ENCODE measurements at regions not wholly inside any gene's neighbourhood (a gene's known extent, or its start where the extent isn't known, plus 50 kb on each side); places are given as distances from the start of the nearest gene placed in this dataset.
"Not testable (repeated sequence)": the region's sequence is repeated elsewhere in the genome, so short reads cannot be mapped to it uniquely, and the experiment has no call there.

DNA sequence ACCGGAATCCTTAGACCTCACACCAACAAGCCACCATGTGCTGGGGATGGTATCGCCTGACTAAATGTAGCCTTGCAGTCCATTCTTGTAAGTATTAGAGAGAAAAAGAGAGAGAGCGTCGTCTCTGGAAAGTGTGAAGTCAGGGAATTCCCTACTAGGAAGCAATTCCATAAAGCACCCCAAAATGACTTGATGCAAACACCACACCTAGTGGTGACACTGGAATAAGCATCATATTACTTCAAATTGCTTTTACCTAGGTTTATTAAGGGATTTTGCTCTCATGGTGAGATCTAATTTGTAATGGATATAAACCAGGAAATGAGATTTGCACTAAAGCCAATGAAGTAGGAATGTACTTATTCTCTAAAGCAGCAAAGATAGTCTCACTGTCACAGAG lies 111.4 kb upstream of the METTL9 start:
- not testable (repeated sequence) for H3K9me3 Mint-ChIP-seq; H3K27me3 Mint-ChIP-seq (ENCODE audit: low read depth); H3K27ac Mint-ChIP-seq; H3K4me3 Mint-ChIP-seq; H3K36me3 Mint-ChIP-seq (ENCODE audit: low read depth); H3K4me1 Mint-ChIP-seq

DNA sequence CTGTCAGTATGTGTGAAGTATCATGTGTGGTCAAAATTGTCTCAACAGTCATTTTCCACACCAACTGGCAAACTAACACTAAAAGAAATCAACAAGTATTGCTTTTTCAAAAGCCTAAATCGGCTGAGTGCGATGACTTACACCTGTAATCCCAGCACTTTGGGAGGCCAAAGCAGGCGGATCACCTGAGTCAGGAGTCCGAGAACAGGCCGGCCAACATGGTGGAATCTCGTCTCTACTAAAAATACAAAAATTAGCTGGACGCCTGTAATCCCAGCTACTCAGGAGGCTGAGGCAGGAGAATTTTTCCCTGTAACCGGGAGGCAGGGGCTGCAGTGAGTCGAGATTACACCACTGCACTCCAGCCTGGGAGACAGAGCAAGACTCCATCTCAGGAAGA lies 100.3 kb upstream of the METTL9 start:
- not testable (repeated sequence) for H3K9me3 Mint-ChIP-seq; H3K4me3 Mint-ChIP-seq; H3K27me3 Mint-ChIP-seq (ENCODE audit: low read depth); H3K4me1 Mint-ChIP-seq; H3K27ac Mint-ChIP-seq; H3K36me3 Mint-ChIP-seq (ENCODE audit: low read depth)

DNA sequence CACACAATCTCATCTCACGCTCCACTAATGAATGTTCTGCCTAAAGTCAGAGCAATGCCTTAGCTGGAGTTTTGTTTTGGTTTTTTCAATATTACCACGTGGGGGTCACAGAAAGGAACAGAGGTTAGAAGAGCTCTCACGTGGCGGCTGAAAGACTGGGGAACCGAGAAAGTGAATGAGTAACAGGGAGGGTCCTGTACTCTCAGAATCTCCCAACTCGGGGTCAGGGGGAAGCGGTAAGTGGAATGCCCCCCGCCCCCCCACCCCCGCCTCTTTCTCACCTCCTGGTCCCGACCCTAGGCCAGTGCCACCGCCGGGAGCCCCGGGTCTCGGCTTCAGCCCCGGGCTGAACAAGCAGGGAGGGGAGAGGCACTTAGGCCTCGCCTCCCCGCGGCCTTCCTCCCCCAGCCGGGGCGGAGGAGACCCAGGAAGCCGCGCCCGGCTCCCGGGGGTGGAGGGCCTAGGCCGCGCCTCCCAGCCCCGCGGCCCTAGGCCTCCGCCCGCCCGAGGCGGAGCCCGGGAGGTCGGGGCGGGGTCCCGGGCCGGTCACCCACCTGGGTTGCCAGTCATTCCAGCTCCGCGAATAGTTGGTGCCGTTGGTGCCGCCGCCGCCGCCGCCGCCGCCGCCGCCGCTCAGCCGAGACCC lies 98.0 kb upstream of the METTL9 start:
- peak overlapping the region; percentile 86 to 94 (median 94) for H3K4me3 Mint-ChIP-seq
- not testable (repeated sequence) for H3K27me3 Mint-ChIP-seq (ENCODE audit: low read depth); H3K36me3 Mint-ChIP-seq (ENCODE audit: low read depth); H3K4me1 Mint-ChIP-seq; H3K9me3 Mint-ChIP-seq
- peak overlapping the region in 2 of 3 experiments; percentile 89 to 92 for H3K27ac Mint-ChIP-seq

DNA sequence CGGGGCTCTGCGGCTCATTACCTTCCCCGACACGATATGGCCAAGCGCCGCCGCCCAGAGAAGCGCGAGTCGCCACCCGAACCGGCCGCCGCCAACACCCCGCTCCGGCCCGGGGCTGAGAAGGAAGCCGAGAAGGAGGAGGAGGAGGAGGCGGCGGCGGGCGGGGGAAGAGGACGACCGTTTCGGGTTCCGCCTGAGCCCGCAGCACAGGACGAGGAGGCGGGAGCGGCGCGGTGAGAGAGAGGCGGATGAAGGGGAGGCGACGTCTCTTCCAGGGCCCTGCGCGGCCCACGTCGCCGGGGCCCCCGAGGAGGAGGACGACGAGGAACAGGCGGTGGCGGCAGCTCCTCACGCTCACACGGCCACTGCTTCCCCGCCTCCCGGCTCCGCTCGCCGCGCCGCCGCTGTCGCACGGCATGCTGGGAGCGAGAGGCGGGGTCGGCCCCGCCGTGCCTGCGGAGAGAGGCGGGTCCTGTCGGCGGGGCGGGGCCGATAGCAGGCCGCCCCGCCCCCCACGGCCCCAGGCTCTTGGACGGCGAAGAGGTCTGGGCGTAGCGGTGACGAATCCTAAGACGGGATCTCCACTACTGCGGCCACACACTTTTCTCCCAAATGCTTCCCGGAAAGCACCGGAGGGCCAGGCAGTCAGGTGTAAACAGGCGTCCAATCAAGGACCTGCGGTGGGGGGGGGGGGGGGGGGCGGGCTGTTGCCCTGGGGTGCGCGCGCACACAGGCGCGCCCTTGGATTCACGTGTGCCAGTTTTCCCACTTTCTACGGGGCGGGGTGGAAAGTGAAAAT lies 97.3 kb upstream of the METTL9 start:
- TF ChIP-seq, protein P1, sequence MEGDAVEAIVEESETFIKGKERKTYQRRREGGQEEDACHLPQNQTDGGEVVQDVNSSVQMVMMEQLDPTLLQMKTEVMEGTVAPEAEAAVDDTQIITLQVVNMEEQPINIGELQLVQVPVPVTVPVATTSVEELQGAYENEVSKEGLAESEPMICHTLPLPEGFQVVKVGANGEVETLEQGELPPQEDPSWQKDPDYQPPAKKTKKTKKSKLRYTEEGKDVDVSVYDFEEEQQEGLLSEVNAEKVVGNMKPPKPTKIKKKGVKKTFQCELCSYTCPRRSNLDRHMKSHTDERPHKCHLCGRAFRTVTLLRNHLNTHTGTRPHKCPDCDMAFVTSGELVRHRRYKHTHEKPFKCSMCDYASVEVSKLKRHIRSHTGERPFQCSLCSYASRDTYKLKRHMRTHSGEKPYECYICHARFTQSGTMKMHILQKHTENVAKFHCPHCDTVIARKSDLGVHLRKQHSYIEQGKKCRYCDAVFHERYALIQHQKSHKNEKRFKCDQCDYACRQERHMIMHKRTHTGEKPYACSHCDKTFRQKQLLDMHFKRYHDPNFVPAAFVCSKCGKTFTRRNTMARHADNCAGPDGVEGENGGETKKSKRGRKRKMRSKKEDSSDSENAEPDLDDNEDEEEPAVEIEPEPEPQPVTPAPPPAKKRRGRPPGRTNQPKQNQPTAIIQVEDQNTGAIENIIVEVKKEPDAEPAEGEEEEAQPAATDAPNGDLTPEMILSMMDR (IDR thresholded peaks at IDR 0.05; ENCODE audit: unreplicated experiment in 3 of 3): no peak
- Mint-ChIP-seq H3K27me3 (ENCODE audit: low read depth) (no peaks in the 10 kb centered on the region), H3K4me3 (peak overlapping the region; percentile 85 to 89 (median 86)), H3K27ac (peak overlapping the region; percentile 62 to 92 (median 91)), H3K4me1 (peaks cover 9% of the 10 kb centered on the region), H3K36me3 (ENCODE audit: low read depth) (no peaks in the 10 kb centered on the region), H3K9me3 (no peaks in the 10 kb centered on the region)

DNA sequence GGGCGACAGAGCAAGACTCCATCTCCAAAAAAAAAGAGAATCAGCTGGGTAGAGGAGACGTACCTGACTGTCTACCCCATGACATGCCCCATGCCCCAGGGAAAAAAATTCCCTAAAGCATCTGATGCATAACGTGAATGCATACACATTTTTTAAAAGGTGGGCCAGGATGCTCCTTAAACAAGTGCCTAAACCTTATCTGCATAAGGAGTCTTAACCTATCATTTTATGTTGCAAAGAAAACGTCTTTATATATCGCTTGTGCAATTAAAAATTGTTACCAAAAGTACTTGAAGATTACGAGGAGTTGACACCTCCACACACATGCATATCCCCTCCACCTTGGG lies 95.8 kb upstream of the METTL9 start:
- H3K36me3 Mint-ChIP-seq (ENCODE audit: low read depth): not testable (repeated sequence)

DNA sequence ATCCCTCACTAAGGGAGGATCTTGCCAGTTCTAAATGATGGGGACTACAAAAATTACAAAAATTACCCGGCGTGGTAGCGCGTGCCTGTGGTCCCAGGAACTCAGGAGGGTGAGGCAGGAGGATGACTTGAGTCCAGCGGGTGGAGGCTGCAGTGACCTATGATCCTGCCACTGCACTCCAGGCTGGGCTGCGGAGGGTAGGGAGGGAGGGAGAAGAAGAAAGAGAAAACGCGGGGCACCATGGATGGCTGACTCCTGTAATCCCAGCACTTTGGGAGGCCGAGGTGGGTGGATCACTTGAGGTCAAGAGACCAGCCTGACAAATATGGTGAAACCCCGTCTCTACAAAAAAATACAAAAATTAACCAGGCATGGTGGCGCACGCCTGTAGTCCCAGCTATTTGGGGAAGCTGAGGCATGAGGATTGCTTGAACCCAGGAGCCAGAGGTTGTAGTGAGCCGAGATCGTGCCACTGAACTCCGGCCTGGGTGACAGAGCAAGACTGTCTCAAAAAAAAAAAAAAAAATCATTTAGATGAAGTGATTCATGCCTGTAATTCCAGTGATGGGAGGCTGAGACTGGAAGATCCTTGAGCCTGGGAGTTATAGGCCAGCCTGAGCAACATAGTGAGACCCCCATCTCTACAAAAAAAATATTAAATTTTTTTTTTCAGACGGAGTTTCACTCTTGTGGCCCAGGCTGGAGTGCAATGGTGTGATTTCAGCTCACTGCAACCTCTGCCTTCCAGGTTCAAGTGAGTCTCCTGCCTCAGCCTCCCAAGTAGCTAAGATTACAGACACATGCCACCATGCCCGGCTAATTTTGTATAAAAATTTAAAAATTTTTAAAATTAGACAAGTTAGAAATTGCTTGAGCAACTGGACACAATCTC lies 95.2 kb upstream of the METTL9 start:
- peak overlapping the region; percentile 76 to 85 (median 81) for H3K4me3 Mint-ChIP-seq
- H3K27ac Mint-ChIP-seq: peak overlapping the region; percentile 64 to 89 (median 72)
- peaks cover 30% of the 10 kb centered on the region for H3K4me1 Mint-ChIP-seq
- not testable (repeated sequence) for H3K27me3 Mint-ChIP-seq (ENCODE audit: low read depth); H3K36me3 Mint-ChIP-seq (ENCODE audit: low read depth); H3K9me3 Mint-ChIP-seq

More for the DNA sequence above, 95.8 kb upstream of the METTL9 start:
- Mint-ChIP-seq H3K4me3 (peak overlapping the region; percentile 76 to 85 (median 81)), H3K4me1 (peaks cover 23% of the 10 kb centered on the region), H3K27ac (peak overlapping the region; percentile 64 to 89 (median 72))
- not testable (repeated sequence) for H3K27me3 Mint-ChIP-seq (ENCODE audit: low read depth); H3K9me3 Mint-ChIP-seq

DNA sequence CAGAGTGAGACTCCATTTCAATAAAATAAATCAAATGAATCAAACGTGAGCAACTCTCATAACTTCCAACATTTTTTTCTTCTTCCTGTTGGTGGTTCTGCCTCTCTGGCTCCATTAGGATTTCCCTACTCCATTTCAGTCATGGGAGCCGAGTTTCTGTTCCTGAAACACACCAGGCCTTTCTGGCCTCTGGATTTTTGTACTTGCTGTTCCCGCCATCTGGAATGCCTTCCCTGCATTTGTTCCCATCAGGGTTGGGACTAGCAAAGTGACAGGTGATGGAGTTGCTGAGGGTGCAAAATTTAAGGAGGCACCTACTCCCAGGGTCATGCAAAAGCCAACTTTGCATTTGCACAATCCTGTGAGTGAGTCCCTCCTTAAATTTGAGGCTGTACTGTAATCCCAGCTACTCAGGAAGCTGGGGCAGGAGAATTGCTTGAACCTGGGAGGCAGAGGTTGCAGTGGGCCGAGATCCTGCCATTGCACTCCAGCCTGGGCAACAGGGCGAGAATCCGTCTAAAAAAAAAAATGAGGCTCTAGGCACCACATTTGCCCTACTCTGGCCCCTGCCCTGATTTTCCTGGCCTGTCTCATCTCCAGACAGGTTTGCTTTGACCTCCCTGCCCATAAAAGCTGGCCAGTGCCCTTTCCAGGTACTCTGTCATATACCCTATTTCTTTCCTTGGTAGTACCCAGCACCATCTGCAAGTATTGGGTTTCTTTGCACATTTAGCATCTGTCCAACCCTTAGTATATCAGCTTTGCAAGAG lies 93.4 kb upstream of the METTL9 start:
- H3K27me3 Mint-ChIP-seq (ENCODE audit: low read depth); H3K36me3 Mint-ChIP-seq (ENCODE audit: low read depth); H3K9me3 Mint-ChIP-seq: not testable (repeated sequence)
- H3K4me3 Mint-ChIP-seq: peak overlapping the region in 2 of 3 experiments; percentile 34 to 62
- H3K4me1 Mint-ChIP-seq: peaks cover 47% of the 10 kb centered on the region
- H3K27ac Mint-ChIP-seq: peak overlapping the region; percentile 25 to 59 (median 41)

DNA sequence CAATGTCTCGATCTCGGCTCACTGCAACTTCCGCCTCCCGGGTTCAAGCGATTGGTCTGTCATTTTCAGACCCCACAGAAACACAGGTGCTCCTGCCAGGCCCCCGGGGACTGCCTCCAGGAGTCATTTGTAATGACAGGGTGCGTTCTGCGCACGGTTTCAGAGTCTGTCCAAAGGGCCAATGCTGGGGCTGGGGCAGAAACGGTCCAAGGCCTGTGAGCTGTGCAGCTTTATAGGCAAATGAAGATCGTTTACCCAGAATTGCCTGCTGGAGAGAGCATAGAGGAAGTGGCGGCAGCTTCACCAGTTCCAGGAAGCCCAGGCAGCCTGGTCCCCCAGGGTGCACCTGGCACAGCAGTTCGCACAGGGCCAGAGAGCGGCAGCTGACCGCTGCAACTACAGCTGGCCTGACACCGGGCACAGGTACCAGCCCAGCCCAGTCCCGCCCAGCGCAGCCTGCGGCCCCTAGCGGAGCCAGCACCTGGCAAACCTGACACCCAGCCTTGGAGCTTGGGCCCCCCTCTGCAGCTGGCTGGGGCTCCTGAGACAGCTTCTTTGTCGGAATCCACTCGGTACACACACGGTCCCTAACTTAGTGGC lies 92.4 kb upstream of the METTL9 start:
- not testable (repeated sequence) for H3K27me3 Mint-ChIP-seq (ENCODE audit: low read depth); H3K36me3 Mint-ChIP-seq (ENCODE audit: low read depth); H3K4me3 Mint-ChIP-seq; H3K9me3 Mint-ChIP-seq
- Mint-ChIP-seq H3K4me1 (peaks cover 57% of the 10 kb centered on the region), H3K27ac (peak overlapping the region in 2 of 3 experiments; percentile 25 to 30)

DNA sequence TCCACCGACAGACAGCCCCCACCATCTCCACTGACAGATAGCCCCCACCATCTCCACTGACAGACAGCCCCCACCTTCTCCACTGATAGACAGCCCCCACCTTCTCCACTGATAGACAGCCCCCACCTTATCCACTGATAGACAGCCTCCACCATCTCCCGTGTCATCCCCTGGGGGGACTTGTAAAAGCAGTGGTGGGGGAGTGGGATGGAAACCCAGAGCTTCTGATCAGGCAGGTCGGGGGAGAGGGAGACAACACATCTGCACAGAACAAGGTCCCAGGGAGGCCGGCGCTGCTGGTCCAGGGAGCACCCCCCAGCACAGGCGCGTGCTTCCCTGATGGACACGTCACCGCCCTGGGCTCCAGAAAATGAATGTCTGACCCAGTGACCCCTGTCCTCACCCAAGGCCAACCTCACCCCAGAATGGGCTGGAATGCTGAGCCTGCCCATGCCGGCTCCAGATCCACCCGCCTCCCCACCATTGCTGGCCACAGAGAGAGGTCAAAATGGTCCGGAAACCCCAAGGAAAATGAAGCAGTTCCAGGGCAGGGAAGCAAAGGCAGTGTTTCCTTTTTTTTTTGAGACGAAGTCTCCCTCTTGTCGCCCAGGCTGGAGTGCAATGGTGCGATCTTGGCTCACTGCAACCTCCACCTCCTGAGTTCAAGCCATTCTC lies 91.6 kb upstream of the METTL9 start:
- Mint-ChIP-seq H3K27ac (peak overlapping the region; percentile 7 to 74 (median 30)), H3K4me3 (peak overlapping the region in 1 of 3 experiments; percentile 30), H3K4me1 (peaks cover 63% of the 10 kb centered on the region)
- H3K36me3 Mint-ChIP-seq (ENCODE audit: low read depth); H3K9me3 Mint-ChIP-seq; H3K27me3 Mint-ChIP-seq (ENCODE audit: low read depth): not testable (repeated sequence)

DNA sequence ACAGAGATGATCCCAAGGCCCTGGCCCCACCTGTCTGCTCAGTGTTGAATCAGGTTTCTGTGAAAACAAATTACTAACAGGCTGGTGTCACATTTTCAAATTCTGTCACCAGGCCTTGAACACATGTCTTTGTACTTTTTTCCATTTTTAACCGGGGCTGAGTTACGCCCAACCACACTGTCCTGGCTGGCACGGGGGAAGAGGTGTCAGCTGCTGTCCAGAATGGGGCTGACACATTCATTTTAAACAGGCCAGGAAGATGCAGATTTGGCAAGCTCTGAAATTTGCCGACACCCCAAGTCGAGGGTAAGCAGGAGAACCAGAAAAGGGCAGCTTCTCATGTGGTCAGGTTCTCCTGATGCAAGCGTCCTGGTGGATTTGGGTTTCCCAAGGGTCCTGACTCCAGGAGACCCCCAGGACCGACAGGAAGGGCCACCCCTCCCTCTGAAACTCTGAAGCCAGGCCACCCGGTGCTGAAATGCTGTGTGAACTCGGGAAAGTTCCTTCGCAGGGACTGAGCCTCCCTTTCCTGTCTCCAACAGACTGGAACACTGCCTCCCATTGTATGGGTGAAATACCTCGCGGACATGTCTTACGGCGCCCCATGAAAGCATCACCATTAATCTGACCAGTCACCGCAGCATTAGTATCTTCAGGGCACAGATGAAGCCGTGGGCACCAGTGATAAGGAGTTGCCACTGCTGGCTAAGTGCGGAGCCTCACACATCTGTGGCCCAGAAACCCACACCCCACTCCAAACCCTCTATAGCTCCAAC lies 90.5 kb upstream of the METTL9 start:
- Mint-ChIP-seq H3K27ac (peak overlapping the region; percentile 21 to 74 (median 67)), H3K4me3 (peak overlapping the region in 2 of 3 experiments; percentile 0 to 60), H3K4me1 (peaks cover 71% of the 10 kb centered on the region)
- H3K36me3 Mint-ChIP-seq (ENCODE audit: low read depth); H3K27me3 Mint-ChIP-seq (ENCODE audit: low read depth); H3K9me3 Mint-ChIP-seq: not testable (repeated sequence)

DNA sequence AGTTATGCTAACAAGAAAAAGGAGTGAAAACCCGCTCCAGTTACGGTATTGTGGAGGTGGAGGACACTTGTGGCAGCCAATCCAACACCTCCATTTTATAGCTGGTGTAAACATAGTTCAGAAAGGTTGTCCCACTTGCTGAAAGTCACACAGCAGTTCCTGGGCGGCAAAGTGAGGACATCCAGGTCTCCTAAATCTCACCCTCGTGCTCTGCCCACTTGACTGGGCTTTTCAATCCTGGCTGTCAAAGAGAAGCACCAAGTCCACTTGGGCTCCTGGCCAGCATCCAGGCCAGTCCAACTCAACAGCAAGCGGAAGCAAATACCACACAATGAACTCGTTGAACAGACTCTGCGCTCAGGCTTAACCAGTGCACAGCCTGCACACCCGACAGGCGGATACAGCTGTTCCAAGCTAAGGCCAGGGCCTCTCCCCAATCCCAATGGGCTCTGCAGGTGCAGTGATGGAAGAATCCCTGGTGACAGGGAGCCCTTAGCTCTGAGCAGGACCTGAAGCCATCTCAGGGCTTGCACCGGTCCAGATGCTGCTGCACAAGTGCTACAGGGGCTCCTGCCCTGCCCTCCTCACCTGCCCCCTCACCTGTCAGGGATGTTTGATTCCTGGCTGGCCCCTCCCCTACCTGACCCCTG lies 89.8 kb upstream of the METTL9 start:
- H3K27me3 Mint-ChIP-seq (ENCODE audit: low read depth); H3K9me3 Mint-ChIP-seq; H3K36me3 Mint-ChIP-seq (ENCODE audit: low read depth): not testable (repeated sequence)
- H3K4me1 Mint-ChIP-seq: peaks cover 78% of the 10 kb centered on the region
- peak overlapping the region in 1 of 3 experiments; percentile 66 for H3K4me3 Mint-ChIP-seq
- peak overlapping the region; percentile 21 to 74 (median 67) for H3K27ac Mint-ChIP-seq

Measured in nephron (organoid).